ENCODE measurements at regions not wholly inside any gene's neighbourhood (a gene's known extent, or its start where the extent isn't known, plus 50 kb on each side); places are given as distances from the start of the nearest gene placed in this dataset.

DNA sequence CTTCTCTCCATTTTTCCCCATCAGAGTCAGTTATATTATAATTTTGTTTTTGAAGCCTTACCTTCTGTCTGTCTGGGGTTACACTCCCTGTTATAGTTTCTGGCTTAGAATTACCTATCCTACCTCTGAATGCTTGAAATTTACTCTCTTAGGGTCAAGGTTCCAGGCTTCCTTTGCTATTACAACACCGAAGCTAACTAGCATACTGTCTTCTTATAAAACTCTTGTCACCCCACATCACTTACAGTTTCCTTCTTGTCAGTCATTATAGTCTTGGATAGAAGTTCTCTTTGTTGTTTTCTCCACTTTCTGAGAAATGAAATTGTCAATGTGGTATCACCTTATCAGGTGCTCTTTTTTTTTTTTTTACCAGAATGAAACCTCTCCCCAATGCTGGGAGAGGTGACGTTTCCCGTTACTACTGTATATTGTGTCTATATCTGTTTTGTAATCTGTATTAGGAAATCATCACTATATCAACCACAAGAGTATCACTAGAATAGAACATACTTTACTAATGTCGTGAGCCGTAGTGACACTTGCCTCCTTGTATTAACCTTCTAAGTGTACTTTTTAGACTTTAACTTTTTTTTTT lies 69.2 kb upstream of the PSMA6 start:
- no peak for DNase-seq

DNA sequence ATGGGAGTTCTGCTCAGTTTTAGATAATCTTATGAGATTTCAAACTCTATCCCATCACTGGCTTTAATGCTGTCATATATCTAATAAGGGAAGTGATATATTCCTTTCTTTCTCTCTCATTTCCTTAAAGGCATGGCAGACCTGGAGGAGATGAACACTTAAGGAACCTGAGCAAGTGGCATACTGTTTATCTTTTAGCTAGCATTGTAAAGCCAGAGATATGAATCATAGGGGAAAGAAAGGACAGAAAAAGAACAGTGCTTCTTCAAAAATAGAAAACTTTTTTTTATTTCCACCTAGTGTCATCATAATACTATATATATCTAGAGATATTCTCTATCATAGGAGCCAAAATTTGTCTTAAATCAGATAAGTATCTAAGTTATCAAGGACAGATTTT lies 68.3 kb upstream of the PSMA6 start:
- no peak for DNase-seq

DNA sequence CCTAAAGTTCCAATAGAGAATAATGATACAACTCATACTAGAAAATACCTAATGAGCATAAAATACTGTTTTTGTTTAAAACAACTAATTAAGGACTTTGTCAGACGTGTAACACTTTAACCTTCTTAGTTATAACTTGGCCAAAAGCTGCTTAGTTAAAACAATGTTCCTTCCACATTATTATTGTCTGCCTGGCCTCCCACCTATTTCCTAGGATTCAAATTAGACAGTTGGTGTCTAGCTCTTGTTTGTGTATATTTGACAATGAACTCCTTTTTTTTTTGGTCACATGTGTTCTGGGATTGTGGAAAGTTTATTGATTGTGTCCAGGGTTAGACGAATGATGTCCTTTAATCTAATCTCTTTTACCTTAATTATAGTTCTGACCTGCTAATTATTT lies 67.6 kb upstream of the PSMA6 start:
- no peak for DNase-seq

DNA sequence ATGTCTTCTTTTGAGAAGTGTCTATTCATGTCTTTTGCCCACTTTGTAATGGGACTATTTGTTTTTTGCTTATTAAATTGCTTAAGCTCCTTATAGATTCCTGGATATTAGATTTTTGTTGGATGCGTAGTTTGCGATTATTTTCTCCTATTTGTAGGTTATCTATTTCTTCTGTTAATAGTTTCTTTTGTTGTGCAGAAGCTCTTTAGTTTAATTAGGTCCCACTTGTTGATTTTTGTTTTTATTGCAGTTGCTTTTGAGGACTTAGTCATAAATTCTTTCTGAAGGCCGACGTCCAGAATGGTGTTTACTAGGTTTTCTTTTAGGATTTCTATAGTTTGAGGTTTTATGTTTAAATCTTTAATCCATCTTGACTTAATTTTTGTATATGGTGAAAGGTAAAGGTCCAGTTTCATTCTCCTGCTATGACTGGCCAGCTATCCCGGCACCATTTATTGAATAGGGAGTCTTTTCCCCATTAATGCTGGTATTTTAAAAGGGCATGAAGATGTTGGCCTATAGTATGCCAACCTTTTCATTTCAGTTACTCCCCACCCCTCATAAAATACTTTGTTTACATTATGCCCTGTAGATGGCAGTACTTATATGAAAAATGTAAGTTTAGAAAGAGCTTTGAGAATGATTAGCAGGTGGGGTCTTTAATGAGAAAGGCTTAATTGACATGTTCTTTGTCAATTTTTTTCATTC lies 62.9 kb upstream of the PSMA6 start:
- no peak for DNase-seq

DNA sequence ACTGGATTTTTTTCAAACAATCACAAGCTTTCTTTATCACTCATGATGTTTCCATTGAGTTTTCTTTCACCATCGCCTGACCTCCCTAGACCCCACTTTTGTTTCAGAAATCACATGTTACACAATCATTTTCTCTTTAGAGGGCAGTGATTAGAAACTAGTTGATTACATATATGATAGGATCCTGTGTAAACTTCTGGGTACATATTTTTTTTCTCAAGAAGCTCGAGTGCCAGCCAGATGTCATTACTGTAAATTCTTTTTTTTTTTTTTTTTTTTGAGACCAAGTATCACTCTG lies 62.4 kb upstream of the PSMA6 start:
- no peak for DNase-seq

DNA sequence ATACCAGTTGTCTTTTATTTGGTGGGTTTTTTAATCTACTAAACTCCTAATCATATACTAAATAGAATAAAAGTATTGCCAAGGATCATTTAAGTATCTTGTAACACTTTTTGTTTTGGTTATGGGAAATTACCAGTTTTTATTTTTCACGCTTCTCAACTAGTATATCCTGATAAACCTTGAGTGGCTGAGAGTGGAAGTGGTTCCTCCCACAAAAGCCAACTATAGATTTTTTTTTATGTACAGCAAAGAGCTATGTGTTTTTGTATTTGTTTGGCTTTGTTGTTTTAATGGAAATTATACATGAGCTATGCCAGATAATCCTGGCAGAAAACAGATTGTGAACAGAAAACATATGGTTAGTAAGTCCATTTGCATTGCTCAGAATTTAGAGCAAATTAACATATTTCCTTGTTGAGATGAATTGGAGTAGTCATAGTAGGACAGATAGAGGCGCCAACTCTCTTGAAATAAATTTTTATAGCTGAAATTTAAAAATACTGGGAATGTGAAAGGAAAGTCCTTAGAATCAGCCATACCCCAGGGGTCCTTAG lies 60.9 kb upstream of the PSMA6 start:
- no peak for DNase-seq

DNA sequence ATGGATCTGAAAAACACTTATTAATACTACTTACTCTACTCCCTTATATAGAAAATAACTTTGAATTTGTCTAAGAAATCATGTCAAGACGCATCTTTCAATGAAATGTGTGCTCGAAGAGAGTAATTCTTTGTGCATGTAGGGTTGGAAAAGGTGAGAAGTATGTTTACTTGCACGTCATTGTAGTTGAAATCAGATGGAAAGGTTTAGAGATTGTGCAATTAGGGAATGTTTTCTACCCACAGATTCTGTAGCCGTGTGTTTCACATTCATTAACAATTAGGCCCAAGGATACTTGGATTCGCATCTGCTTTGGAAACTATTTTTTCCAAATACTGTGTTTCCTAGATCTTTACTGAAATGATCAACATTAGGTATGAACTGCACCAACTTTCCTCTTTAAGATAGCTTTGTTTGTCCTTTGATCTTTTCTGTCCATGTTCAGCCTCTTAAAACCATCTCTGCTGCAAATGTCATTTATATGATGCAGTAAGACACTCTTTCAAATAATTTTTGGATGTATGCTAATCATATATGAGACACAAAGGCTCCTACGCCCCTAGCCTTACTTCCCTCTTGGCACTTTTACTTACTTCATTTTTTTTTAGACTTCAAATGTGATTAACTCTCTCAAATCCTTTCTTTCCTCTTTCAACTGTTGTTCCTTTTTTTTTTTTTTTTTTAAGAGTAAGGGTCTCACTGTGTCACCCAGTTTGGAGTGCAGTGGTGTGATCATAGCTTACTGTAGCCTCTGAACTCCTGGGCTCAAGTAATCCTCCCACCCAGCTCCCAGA lies 58.0 kb upstream of the PSMA6 start:
- DNase-seq = no peak

DNA sequence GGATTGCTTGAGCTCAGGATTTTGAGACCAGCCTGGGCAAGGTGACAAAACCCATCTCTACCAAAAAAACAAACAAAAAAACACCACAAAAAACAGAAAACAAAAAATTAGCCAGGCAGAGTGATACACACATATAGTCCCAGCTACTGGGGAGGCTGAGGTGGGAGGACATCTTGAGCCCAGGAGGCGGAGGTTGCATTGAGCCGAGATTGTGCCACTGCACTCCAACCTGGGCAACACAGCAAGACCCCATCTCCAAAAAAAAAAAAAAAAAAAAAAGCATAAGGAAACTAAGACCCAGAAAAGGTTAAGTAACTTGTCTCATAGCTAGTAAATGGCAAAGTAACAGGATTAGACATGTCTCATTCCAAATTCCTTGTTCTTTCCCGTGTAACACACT lies 56.3 kb upstream of the PSMA6 start:
- no peak for DNase-seq

DNA sequence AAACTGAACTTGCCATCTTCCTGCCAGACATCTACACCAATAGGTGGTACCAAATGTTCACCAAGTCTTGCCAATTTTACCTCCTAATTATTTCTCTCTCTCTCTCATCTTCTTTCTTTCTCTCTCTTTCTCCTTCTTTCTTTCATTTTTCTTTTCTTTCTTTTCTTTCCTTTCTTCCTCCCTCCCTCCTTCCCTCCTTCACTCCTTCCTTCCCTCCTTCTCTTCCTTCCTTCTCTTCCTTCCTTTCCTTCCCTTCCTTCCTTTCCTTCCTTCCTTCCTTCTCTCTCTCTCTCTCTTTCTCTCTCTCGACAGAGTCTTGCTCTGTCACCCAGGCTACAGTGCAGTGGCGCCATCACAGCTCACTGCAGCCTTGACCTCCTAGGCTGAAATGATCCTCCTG lies 55.4 kb upstream of the PSMA6 start:
- DNase-seq = no peak

DNA sequence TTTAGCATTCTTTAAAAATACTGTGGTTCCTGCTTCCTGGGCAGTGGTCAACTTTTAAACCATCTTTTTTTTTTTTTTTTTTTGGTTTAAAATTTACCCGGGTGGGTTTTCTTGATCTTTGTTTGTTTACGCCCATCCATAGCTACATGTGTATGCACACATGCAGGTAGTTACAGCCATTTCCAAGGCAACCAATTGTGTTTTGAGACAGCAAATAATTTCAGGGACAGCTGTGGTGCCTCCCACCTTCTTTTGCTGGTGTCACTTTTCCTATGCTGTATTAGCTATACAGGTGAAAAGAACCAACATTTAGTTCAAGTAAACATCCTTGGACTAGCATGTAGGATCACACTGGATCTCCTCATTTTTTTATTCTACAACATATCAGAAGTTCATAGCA lies 52.0 kb upstream of the PSMA6 start:
- peak; percentile 26 for DNase-seq
